AG04450 (cell line): ENCODE measurements at regions not wholly inside any gene's neighbourhood (a gene's known extent, or its start where the extent isn't known, plus 50 kb on each side); places are given as distances from the start of the nearest gene placed in this dataset.

Experiments
- CTCF ChIA-PET: fragments of 300-600, 350-600 bp; formaldehyde crosslinking; extraction: SDS; loops from one replicate; lab custom pipeline; 2022; ENCODE audit warnings: antibody characterized with exemption, inconsistent platforms; lab: Charles Lee
- POLR2A ChIA-PET: fragments of 350-600 bp; formaldehyde crosslinking; extraction: SDS; loops from one replicate; lab custom pipeline; 2021; ENCODE audit warnings: antibody characterized with exemption, inconsistent platforms; lab: Yijun Ruan, JAX
- DNase-seq: peaks from one replicate; pipeline ENCODE4 v3.0.0-alpha.2; 2011; ENCODE audit warnings: low read depth, low spot score
- H3K27ac ChIP-seq: one replicate; pipeline ENCODE4 v1.5.1; 2012; ENCODE audit warnings: low read depth, low read length, control low read depth
- H3K27me3 ChIP-seq: one replicate; pipeline ENCODE4 v1.6.0; 2012; ENCODE audit warnings: low read length; ENCODE audit not compliant: control insufficient read depth, insufficient read depth
- H3K4me3 ChIP-seq: 2 replicates; pipeline ENCODE4 v1.5.1; 2011; ENCODE audit warnings: mild to moderate bottlenecking, low read depth, low read length, control low read depth
- H3K9me3 ChIP-seq: 2 replicates; pipeline ENCODE4 v1.5.1; 2012; ENCODE audit warnings: low read length; ENCODE audit not compliant: control insufficient read depth, insufficient read depth
- CTCF ChIP-seq: IDR thresholded peaks from 2 replicates; pipeline ENCODE4 v1.5.1; 2011; ENCODE audit warnings: low read depth, low read length, control low read depth, inconsistent platforms

GRCh38 chr5:12230659-12231058, 326.4 kb upstream of the CTNND2 start:
- H3K4me3 ChIP-seq, result no peak overlapping the region
- TF ChIP-seq CTCF, result no peak
- ChIA-PET CTCF (no interaction called here), POLR2A (no interaction called here)
- peaks cover 13% of the 10 kb centered on the region for H3K9me3 ChIP-seq
- no peak overlapping the region for H3K27ac ChIP-seq
- DNase-seq, result no peak
- no peaks in the 10 kb centered on the region for H3K27me3 ChIP-seq

DNA sequence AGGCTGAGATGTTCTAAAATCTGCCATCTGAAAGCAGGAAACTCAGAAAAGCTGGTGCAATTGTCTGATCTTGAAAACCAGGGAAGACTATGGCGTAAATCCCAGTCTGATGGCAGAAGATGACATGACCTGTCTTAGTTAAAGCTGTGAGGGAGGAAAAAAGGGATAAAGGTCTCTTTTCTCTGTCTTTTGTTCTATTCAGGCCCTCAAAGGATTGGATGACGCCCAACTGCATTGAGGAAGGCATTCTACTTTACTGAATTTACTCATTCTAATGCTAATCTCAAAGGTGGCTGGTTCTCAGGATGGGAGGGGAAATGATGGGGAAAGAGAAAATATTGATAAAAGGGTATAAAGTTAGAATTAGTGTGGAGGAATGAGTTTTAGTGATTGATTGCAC, 312.8 kb upstream of the CTNND2 start:
- Histone ChIP-seq H3K27ac (no peak overlapping the region), H3K27me3 (no peaks in the 10 kb centered on the region), H3K9me3 (peaks cover 18% of the 10 kb centered on the region), H3K4me3 (no peak overlapping the region)
- no peak for TF ChIP-seq CTCF
- DNase-seq, result no peak
- POLR2A ChIA-PET, result no interaction called here
- CTCF ChIA-PET, result no interaction called here

DNA sequence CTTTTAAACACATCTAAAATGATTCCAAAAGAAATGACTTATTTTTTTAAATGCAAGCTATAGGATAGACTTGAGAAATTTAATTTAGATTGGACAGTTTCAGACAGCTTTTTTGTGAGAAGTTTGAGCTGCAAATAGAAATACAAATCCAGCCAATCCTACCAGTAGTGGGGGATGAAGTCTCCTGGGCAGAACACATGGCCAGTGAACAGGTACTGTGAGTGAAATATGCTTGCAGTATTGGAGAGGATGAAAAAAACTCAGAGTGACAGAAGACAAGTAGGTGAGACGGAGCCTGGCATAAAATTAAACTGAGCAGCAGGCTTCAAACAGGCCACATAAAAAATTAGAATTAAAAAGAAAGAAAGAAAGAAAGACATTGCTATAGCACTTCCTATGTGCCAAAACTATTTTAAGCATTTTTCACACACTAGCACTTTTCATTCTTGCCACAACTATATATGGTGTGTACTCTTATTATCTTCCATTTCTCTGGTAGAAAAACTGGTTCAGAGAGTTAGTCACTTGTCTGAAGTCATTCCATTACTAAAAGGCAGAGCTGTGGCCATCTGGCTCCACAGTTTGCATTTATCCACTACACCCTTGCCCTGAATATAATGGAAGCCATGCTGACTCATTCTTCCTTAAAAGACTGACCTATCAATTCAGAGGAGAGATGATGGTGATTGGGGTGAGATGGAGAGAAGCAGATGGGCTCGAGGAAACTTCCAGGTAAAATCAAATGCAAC, 310.2 kb upstream of the CTNND2 start:
- H3K4me3 ChIP-seq, result no peak overlapping the region
- ChIA-PET CTCF (no interaction called here), POLR2A (no interaction called here)
- H3K27ac ChIP-seq, result no peak overlapping the region
- H3K27me3 ChIP-seq, result no peaks in the 10 kb centered on the region
- no peak for TF ChIP-seq CTCF
- no peak for DNase-seq
- H3K9me3 ChIP-seq, result peaks cover 18% of the 10 kb centered on the region

- H3K27ac ChIP-seq, result no peak overlapping the region
- no peak for TF ChIP-seq CTCF
- DNase-seq, result no peak
- CTCF ChIA-PET, result no interaction called here
- H3K27me3 ChIP-seq, result no peaks in the 10 kb centered on the region
- peaks cover 3% of the 10 kb centered on the region for H3K9me3 ChIP-seq
- no peak overlapping the region for H3K4me3 ChIP-seq
- POLR2A ChIA-PET, result no interaction called here
Observed at GRCh38 chr5:12208366-12209100, 304.3 kb upstream of the CTNND2 start.

GRCh38 chr5:12204761-12205160, 300.5 kb upstream of the CTNND2 start:
- Histone ChIP-seq H3K4me3 (no peak overlapping the region), H3K27ac (no peak overlapping the region), H3K9me3 (peaks cover 3% of the 10 kb centered on the region), H3K27me3 (no peaks in the 10 kb centered on the region)
- no peak for TF ChIP-seq CTCF
- ChIA-PET CTCF (no interaction called here), POLR2A (no interaction called here)
- no peak for DNase-seq
